Common myeloid progenitor, CD34-positive (primary cell): ENCODE measurements at regions not wholly inside any gene's neighbourhood (a gene's known extent, or its start where the extent isn't known, plus 50 kb on each side); places are given as distances from the start of the nearest gene placed in this dataset.

Experiments used
- CTCF ChIA-PET: fragments of 350-600 bp; sonication (Branson Sonifier 250); formaldehyde crosslinking; loops from one replicate; lab custom pipeline; 2021; ENCODE audit warnings: antibody characterized with exemption; lab: Charles Lee
- POLR2A ChIA-PET: fragments of 350-600 bp; sonication (Branson Sonifier 250); formaldehyde crosslinking; loops from one replicate; lab custom pipeline; 2021; ENCODE audit warnings: antibody characterized with exemption; lab: Charles Lee
- DNase-seq, 3 donors: peaks; one replicate each; pipeline versions ENCODE4 v3.0.0 to v3.0.0-alpha.2; 2013
- H3K27ac ChIP-seq, 2 experiments: 1 replicate in 1 of 2; 2 replicates in 1 of 2; pipeline ENCODE4 v1.7.0; 2013; ENCODE audit warnings: inconsistent platforms in 2 of 2, low read length in 2 of 2, mild to moderate bottlenecking in 2 of 2, low read depth in 1 of 2, moderate library complexity in 1 of 2; ENCODE audit not compliant: severe bottlenecking in 2 of 2, insufficient read depth in 1 of 2, poor library complexity in 1 of 2
- H3K27me3 ChIP-seq, 5 experiments: replicated peaks in 2 of 5; 1 replicate in 3 of 5; 2 replicates in 2 of 5; pipeline versions ENCODE4 v1.6.1 to v1.7.0; 2013; ENCODE audit warnings: low read length in 4 of 5, mild to moderate bottlenecking in 2 of 5, moderate library complexity in 2 of 5, inconsistent platforms in 1 of 5; ENCODE audit not compliant: insufficient read depth in 5 of 5, control insufficient read depth in 4 of 5
- H3K36me3 ChIP-seq, 4 experiments: 1 replicate in 2 of 4; 2 replicates in 2 of 4; pipeline versions ENCODE4 v1.6.1 to v1.7.0; 2013; ENCODE audit warnings: low read length in 3 of 4, control low read depth in 1 of 4, mild to moderate bottlenecking in 1 of 4; ENCODE audit not compliant: control insufficient read depth in 4 of 4, insufficient read depth in 4 of 4
- H3K4me1 ChIP-seq, 4 experiments: 1 replicate in 3 of 4; 2 replicates in 1 of 4; pipeline versions ENCODE4 v1.6.1 to v1.7.1; 2013; ENCODE audit warnings: low read length in 3 of 4, mild to moderate bottlenecking in 3 of 4, control low read depth in 1 of 4, inconsistent platforms in 1 of 4, moderate library complexity in 1 of 4; ENCODE audit not compliant: control insufficient read depth in 4 of 4, insufficient read depth in 4 of 4; ENCODE audit errors: control extremely low read depth in 1 of 4
- H3K4me3 ChIP-seq, 7 experiments: 1 replicate in 4 of 7; 2 replicates in 3 of 7; pipeline versions ENCODE4 v1.5.1 to v1.7.0; 2013; ENCODE audit warnings: mild to moderate bottlenecking in 7 of 7, low read length in 6 of 7, moderate library complexity in 6 of 7, inconsistent platforms in 2 of 7, low read depth in 2 of 7, control low read depth in 1 of 7; ENCODE audit not compliant: insufficient read depth in 4 of 7, control insufficient read depth in 1 of 7; ENCODE audit errors: extremely low read depth in 1 of 7
- H3K9me3 ChIP-seq, 5 experiments: 1 replicate in 4 of 5; 2 replicates in 1 of 5; pipeline versions ENCODE4 v1.6.1 to v1.7.1; 2013; ENCODE audit warnings: low read length in 4 of 5, mild to moderate bottlenecking in 2 of 5, inconsistent platforms in 1 of 5, low read depth in 1 of 5, moderate library complexity in 1 of 5; ENCODE audit not compliant: control insufficient read depth in 4 of 5, insufficient read depth in 2 of 5; ENCODE audit errors: control extremely low read depth in 1 of 5
- WGBS: methylation state at CpG from one replicate; pipeline ENCODE4 v1.1.5; 2013; ENCODE audit not compliant: insufficient coverage; 5-methylcytosine and 5-hydroxymethylcytosine counted together

GRCh38 chr5:61670941-61671340 is 338.9 kb downstream of the ZSWIM6 start:
- WGBS = 93% methylated on average over 2 of the region's 4 CpGs
- Histone ChIP-seq H3K27me3 (no peaks in the 10 kb centered on the region), H3K9me3 (no peaks in the 10 kb centered on the region), H3K27ac (no peak overlapping the region), H3K4me3 (no peak overlapping the region), H3K36me3 (no peaks in the 10 kb centered on the region), H3K4me1 (peaks cover 0 to 25% (median 19%) of the 10 kb centered on the region in 4 experiments)
- ChIA-PET POLR2A (no interaction called here), CTCF (interaction anchor here (3.5 kb wide), 1 partner anchor 13 kb away, joined by 19 read pairs; no protein-coding TSS in a partner anchor)
- no peak for DNase-seq

- Histone ChIP-seq H3K4me1 (peaks cover 0 to 21% (median 16%) of the 10 kb centered on the region in 4 experiments), H3K9me3 (no peaks in the 10 kb centered on the region), H3K27ac (no peak overlapping the region), H3K27me3 (no peaks in the 10 kb centered on the region), H3K36me3 (no peaks in the 10 kb centered on the region), H3K4me3 (peak overlapping the region in 1 of 7 experiments; percentile 2)
- DNase-seq = peak; percentile 43 to 86 (median 79)
- WGBS = 52% methylated on average over 9 of the region's 9 CpGs
- POLR2A ChIA-PET = interaction anchor here (0.6 to 0.7 kb wide), 4 partner anchors 13 to 176 kb away, joined by 3 to 4 read pairs (median 3); no protein-coding TSS in a partner anchor
- CTCF ChIA-PET = interaction anchor here (1.0 to 3.5 kb wide), 3 partner anchors 15 to 122 kb away, joined by 3 to 19 read pairs (median 3); no protein-coding TSS in a partner anchor
Observed at GRCh38 chr5:61673007-61673735, 341.1 kb downstream of the ZSWIM6 start.

GRCh38 chr5:61674378-61674777 is 342.3 kb downstream of the ZSWIM6 start:
- CTCF ChIA-PET = interaction anchor here (0.9 kb wide), 1 partner anchor 9 kb away, joined by 3 read pairs; no protein-coding TSS in a partner anchor

GRCh38 chr5:61675015-61675692 is 343.1 kb downstream of the ZSWIM6 start:
- CTCF ChIA-PET = no interaction called here
- WGBS = 93% methylated on average over 4 of the region's 5 CpGs
- Histone ChIP-seq H3K27me3 (no peaks in the 10 kb centered on the region), H3K9me3 (no peaks in the 10 kb centered on the region), H3K27ac (no peak overlapping the region), H3K4me1 (peaks cover 0 to 21% (median 16%) of the 10 kb centered on the region in 4 experiments), H3K36me3 (no peaks in the 10 kb centered on the region), H3K4me3 (no peak overlapping the region)
- POLR2A ChIA-PET = no interaction called here
- DNase-seq = no peak

More at GRCh38 chr5:61674378-61674777, 342.3 kb downstream of the ZSWIM6 start:
- H3K4me1 ChIP-seq = peaks cover 0 to 21% (median 16%) of the 10 kb centered on the region in 4 experiments
- no peaks in the 10 kb centered on the region for H3K27me3 ChIP-seq
- no peaks in the 10 kb centered on the region for H3K9me3 ChIP-seq
- 87% methylated on average over 3 of the region's 4 CpGs for WGBS
- H3K4me3 ChIP-seq = no peak overlapping the region
- POLR2A ChIA-PET = no interaction called here
- no peaks in the 10 kb centered on the region for H3K36me3 ChIP-seq
- no peak overlapping the region for H3K27ac ChIP-seq
- no peak for DNase-seq

- POLR2A ChIA-PET = no interaction called here
- H3K36me3 ChIP-seq = no peaks in the 10 kb centered on the region
- CTCF ChIA-PET = interaction anchor here (0.6 to 1.7 kb wide), 5 partner anchors 9 to 257 kb away, joined by 3 to 6 read pairs (median 4); no protein-coding TSS in a partner anchor
- H3K27me3 ChIP-seq = no peaks in the 10 kb centered on the region
- H3K9me3 ChIP-seq = no peaks in the 10 kb centered on the region
- H3K27ac ChIP-seq = no peak overlapping the region
- H3K4me3 ChIP-seq = no peak overlapping the region
- 100% methylated on average over 2 of the region's 2 CpGs for whole genome bisulfite sequencing
- H3K4me1 ChIP-seq = peaks cover 0 to 21% (median 15%) of the 10 kb centered on the region in 4 experiments
- no peak for DNase-seq
Observed at GRCh38 chr5:61677220-61677619, 345.2 kb downstream of the ZSWIM6 start.

- H3K9me3 ChIP-seq = no peaks in the 10 kb centered on the region
- ChIA-PET POLR2A (no interaction called here), CTCF (no interaction called here)
- 90% methylated on average over 4 of the region's 4 CpGs for WGBS
- no peak for DNase-seq
- no peaks in the 10 kb centered on the region for H3K27me3 ChIP-seq
- H3K4me3 ChIP-seq = no peak overlapping the region
- no peaks in the 10 kb centered on the region for H3K36me3 ChIP-seq
- no peak overlapping the region for H3K27ac ChIP-seq
- H3K4me1 ChIP-seq = peaks cover 0 to 4% (median 0%) of the 10 kb centered on the region in 4 experiments
Observed at GRCh38 chr5:61678966-61679365, 346.9 kb downstream of the ZSWIM6 start.

- DNase-seq = no peak
- Histone ChIP-seq H3K4me3 (no peak overlapping the region), H3K36me3 (no peaks in the 10 kb centered on the region), H3K4me1 (peaks cover 0 to under 1% (median 0%) of the 10 kb centered on the region in 4 experiments), H3K27me3 (no peaks in the 10 kb centered on the region), H3K27ac (no peak overlapping the region), H3K9me3 (no peaks in the 10 kb centered on the region)
- WGBS = 86% methylated on average over 1 of the region's 3 CpGs
- CTCF ChIA-PET = no interaction called here
- POLR2A ChIA-PET = no interaction called here
Observed at GRCh38 chr5:61679562-61679961, 347.5 kb downstream of the ZSWIM6 start.
